ENCODE measurements at regions not wholly inside any gene's neighbourhood (a gene's known extent, or its start where the extent isn't known, plus 50 kb on each side); places are given as distances from the start of the nearest gene placed in this dataset.

DNA sequence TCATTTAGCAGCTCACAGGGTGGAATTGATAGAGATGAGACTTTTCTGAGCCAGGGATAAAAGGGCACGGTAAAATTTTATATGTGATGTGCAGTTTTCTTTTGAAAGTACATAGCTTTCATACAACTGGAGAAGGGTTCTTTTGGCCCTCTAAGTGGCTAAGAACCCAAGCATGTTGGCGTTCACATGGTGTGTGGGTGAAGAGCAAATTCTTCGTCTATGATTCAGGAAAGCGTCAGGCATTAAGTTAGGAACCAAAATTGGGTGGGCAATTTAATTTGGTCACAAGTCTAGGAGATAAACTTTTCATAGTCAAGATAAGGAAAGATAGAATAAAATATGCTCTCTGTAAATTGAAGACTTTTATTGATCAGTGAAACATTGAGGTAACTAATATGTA is 153.9 kb downstream of the UTRN start:
- TF ChIP-seq, protein P1, sequence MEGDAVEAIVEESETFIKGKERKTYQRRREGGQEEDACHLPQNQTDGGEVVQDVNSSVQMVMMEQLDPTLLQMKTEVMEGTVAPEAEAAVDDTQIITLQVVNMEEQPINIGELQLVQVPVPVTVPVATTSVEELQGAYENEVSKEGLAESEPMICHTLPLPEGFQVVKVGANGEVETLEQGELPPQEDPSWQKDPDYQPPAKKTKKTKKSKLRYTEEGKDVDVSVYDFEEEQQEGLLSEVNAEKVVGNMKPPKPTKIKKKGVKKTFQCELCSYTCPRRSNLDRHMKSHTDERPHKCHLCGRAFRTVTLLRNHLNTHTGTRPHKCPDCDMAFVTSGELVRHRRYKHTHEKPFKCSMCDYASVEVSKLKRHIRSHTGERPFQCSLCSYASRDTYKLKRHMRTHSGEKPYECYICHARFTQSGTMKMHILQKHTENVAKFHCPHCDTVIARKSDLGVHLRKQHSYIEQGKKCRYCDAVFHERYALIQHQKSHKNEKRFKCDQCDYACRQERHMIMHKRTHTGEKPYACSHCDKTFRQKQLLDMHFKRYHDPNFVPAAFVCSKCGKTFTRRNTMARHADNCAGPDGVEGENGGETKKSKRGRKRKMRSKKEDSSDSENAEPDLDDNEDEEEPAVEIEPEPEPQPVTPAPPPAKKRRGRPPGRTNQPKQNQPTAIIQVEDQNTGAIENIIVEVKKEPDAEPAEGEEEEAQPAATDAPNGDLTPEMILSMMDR (IDR thresholded peaks at IDR 0.05): no peak
- no peak for TF ChIP-seq ZFX (IDR thresholded peaks at IDR 0.05; ENCODE audit: borderline replicate concordance)

Data from 22Rv1 (cell line).